IPS DF 19.7 (cell line): ENCODE measurements at regions not wholly inside any gene's neighbourhood (a gene's known extent, or its start where the extent isn't known, plus 50 kb on each side); places are given as distances from the start of the nearest gene placed in this dataset.

Experiments used
- DNase-seq: peaks from one replicate; pipeline ENCODE4 v3.0.0-alpha.2; 2013; ENCODE audit warnings: low read depth, low spot score

- DNase-seq, result no peak
Observed at GRCh38 chr12:107622001-107622400, 63.6 kb upstream of the PWP1 start.

GRCh38 chr12:107624493-107624892, 61.1 kb upstream of the PWP1 start:
- DNase-seq, result no peak

- no peak for DNase-seq
Observed at GRCh38 chr12:107631715-107632114, 53.9 kb upstream of the PWP1 start.

GRCh38 chr12:107632246-107632645, 53.4 kb upstream of the PWP1 start:
- no peak for DNase-seq

- peak; percentile 78 for DNase-seq
Observed at GRCh38 chr12:107634530-107634929, 51.1 kb upstream of the PWP1 start.

GRCh38 chr12:107635139-107635538, 50.5 kb upstream of the PWP1 start:
- DNase-seq, result peak; percentile 61
